ENCODE measurements at regions not wholly inside any gene's neighbourhood (a gene's known extent, or its start where the extent isn't known, plus 50 kb on each side); places are given as distances from the start of the nearest gene placed in this dataset.
A peak's percentile ranks its signal among the peaks of the same experiment; 100 is the strongest.

GRCh38 chr12:116382686-116383530 lies 105.4 kb upstream of the MED13L start:
- peak; percentile 99 for DNase-seq

DNA sequence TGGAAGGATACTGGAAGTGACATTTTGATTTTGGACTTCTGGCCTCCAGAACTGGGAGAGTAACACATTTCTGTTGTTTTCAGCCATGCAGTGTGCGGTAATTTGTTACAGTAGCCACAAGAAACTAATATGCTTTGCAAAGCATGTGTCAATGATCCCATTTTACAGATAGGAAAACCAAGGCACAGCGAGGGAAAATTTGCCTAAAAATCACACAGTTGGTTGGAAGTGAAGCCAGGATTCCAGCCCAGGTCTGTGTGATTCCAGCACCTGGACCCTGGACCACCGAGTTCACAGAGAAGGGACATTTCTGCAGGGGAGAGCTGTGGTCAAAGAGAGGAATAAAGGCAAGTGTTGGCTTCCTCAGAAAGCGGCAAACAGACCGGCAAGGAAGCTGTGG lies 106.7 kb upstream of the MED13L start:
- DNase-seq = no peak

DNA sequence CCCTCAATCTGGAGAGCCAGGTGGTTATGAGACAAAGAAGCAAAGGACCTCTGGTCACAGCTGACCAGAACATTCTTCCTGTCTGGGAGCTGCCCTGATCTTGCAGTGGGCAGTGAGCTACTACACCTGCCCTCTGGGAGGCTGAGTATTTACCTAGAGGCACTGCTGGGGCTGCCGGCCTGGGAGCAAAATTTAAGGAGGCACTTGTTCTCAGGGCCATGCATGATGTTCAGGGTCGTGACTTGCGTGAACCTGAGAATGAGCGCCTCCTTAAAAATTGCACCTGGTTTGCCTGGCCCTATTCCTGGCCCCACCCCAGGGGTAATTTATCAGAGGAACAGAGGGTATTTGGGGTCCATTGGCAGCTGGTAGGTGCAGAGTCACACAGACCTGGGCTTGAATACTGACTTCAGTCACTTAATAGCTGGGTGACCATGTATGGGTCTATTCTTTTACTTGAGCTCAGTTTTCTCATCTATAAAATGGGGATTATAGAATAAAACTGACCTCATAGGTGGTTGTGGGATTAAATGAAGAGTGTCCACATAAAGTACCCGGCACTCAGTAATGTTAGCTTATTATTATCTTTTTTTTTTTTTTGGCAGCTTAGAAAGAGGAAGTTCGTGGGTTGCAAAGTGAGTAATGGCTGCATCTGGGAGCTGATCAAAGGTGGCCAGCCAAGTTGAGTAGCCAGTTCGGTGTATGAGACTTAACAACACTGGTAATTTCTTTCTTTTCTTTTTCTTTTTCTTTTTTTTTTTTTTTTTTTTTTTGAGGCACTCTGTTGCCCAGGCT lies 107.4 kb upstream of the MED13L start:
- DNase-seq = peak; percentile 62

GRCh38 chr12:116385486-116386217 lies 108.2 kb upstream of the MED13L start:
- DNase-seq = no peak

GRCh38 chr12:116389326-116389725 lies 111.8 kb upstream of the MED13L start:
- DNase-seq = no peak

DNA sequence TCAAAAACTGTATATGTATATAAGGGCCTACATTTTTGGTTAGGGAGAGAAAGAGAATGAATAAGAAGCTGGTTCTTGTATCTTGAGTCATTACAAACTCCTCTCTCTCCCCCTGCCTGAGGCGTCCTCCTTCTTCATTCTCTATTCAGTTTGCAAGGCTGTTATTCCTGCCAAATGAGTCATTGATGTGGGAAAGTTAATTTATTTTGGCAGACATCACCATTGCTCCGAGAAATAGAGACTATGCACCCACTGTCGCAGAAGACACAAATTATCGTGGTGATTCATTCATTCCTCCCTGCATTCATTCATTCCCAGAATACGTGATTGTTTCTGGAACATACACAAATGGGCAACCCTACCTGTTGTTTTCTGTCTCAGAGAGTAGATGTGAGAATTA lies 112.5 kb upstream of the MED13L start:
- peak; percentile 97 for DNase-seq

DNA sequence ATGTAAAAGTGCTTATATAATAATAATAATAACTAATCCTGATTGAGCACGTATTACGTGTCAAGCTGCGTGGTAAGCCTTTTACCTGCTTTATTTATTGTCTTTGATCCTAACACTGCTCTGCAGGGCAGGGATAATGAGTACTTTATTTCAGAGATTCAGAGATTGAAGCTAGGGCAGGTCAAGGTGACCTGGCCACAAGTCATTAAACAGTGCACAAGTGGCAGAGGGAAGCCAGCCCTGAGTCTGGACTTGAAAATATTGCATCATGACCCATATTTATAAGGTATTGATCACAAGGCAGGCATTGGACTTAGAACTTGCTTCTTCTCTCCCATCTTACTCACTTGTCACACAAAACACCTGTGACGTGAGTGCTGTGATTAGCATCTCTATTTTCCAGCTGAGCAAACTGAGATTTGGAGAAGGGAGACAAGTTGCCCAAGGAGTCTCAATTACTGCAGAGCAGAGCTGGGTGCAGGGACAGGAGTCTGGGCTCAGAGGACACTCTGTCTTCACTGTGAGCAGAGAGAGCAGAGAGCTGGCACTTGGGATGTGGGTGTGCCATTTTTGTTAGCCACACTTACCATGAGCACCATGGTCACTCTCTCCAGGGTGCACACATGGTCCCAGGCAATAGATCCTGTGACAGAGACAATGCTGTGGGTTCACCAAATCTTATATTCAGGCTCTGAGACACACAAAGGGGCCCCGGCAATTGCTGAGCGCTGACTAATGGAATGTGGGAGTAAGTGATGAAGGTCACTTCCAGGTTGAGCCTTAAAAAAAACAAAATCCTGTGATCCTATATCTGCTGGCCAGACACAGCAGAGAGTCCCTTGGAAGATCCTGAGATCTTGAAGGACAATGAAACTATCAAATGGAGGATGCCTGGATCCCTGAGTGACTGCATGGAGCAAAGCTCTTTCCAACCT lies 113.2 kb upstream of the MED13L start:
- no peak for DNase-seq

DNA sequence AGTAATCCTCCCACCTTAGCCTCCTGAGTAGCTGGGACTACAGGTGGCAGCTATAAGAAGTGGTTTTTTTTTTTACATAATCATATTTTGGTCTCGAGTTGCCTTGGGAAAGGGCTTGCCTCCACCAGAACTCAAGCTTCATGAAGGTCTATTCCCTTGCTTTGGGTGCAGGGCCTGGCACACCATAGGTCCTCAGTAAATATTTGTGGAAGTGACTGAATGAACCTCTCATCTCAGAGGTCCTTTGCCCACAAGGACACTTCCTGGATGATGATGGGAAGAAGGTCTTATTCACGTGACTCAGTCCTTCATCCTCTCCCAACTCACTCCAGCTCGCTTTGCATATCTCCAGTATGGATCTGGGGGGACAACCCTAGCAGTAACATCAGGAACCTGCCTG lies 114.0 kb upstream of the MED13L start:
- no peak for DNase-seq

- DNase-seq = no peak
Measured at GRCh38 chr12:116392061-116392460, 114.6 kb upstream of the MED13L start.

DNA sequence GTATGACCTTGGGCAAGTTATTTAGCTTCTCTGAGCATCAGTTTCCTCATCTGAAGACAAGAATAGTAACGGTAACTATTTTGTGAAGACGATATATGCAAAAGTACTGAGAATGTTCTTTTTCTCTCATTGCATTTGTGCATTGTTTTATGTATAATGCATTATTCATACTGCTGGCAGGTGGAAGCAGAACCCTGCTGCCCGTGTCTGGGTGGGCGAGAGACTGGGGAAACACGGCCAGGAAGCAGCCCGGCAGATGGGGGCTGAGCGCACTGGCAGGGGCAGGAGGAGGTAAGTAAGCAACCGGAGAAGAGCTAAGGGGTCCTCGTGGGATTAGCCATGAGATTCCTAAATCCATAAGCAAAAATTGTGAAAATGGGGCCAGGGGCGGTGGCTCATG lies 115.8 kb upstream of the MED13L start:
- DNase-seq = no peak

DNA sequence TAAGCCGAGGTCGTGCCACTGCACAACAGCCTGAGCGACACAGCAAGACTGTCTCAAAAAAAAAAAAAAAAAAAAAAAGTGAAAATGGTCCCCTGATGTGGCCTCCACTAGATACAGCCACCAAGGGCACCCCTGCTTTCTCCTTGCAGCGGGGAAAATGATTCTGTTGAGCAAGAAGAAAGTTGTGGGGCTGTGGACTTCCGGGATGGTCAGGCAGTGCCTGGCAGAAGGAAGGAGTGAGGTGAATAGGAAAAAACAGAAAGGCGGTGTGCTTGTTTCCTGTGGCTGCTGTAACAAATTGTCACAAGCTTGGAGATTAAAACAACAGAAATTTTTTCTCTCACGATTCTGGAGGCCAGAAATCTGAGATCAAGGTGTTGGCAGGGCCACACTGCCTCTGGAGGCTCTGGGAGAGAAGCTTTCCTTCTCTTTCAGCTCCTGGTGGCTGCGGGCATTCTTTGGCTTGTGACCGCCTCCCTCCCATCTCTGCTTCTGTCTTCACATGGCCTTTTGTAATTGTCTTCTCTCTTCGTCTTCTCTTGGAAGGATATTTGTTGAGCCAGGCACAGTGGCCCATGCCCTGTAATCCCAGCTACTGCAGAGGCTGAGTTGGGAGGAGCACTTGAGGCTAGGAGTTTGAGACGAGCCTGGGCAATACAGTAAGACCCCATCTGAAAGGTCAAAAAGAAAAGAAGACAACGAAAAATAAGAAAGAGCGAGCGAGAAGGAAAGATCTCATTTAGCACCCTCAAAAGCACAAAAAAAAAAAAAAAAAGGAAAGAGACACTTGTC lies 116.6 kb upstream of the MED13L start:
- no peak for DNase-seq

DNA sequence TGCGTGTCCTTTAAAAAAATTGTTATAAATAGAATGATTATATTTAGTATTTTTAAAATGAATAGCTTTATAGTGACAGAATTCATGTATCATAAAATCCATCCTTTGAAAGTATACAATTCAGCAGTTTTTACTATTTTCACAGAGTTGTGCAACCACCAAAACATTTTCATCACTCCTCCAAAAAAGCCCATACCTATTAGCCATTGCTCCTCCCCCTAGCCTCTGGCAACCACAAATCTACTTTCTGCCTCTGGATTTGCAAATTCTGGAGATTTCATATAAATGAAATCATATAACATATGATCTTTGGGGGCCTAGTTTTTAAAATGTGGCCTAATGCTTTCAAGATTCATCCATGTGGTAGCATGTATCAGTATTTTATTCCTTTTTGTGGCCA lies 117.9 kb upstream of the MED13L start:
- peak; percentile 87 for DNase-seq

DNA sequence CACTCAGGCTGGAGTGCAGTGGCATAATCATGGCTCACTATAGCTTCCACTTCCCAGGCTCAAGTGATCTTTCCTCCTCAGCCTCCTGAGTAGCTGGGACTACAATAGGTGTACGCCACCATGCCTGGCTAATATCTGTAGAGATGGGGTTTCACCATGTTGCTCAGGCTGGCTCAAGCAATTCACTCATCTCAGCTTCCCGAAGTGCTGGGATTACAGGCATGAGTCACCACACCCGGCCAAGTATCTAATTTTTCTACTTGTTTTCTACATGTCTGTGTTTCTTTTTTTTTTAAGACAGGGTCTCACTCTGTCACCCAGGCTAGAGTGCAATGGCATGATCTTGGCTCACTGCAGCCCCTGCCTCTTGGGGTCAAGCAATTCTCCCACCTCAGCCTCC lies 119.7 kb upstream of the MED13L start:
- peak; percentile 68 for DNase-seq

DNA sequence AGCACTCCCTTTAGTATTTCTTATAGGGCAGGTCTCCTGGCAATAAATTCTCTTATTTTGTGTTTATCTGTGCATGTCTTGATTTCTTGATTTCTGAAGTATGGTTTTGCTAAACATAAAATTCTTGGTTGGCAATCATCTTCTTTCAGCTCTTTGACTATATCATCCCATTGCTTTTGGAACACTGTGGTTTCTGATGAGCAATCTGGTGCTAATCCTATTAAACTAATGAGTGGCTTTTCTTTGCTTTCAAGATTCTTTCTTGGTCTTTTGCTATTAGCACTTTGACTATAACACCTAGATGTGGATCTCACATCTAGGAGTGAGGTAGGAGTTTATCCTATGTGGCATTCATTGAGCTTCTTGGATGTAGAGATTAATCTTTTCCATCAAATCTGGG lies 120.7 kb upstream of the MED13L start:
- no peak for DNase-seq

- no peak for DNase-seq
Measured at GRCh38 chr12:116399055-116399454, 121.6 kb upstream of the MED13L start.

GRCh38 chr12:116400636-116401372 lies 123.3 kb upstream of the MED13L start:
- DNase-seq = no peak

GRCh38 chr12:116401565-116401964 lies 124.1 kb upstream of the MED13L start:
- DNase-seq = no peak

DNA sequence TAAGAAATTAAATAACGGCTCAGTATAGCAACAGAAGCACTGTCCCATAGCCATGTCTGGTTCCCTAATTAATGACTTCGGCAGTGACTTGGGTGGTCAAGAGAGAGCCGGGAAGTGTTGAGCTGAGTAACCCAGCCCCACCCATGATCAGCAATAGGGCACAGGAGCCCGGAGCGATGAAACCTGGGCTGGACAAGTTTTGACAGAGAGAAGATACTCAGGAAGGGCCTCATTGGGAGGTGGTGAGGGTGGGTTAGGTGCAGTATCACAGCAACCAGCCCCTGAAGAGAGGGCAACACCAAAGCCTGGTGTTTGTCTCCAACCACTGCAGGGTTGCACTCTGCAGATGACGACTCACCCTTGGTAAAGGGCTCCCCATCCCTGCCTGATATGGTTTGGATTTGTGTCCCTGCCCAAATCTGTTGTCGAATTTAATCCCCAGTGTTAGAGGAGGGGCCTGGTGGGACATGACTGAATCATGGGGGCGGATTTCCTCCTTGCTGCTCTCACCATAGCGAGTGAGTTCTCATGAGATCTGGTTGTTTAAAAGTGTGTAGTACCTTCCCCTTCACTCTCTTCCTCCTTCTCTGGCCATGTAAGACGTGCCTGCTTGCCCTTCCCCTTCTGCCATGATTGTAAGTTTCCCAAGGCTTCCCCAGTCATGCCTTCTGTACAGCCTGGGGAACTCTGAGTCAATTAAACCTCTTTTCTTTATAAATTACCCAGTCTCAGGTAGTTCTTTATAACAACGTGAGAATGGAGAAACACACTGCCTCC lies 124.9 kb upstream of the MED13L start:
- no peak for DNase-seq

DNA sequence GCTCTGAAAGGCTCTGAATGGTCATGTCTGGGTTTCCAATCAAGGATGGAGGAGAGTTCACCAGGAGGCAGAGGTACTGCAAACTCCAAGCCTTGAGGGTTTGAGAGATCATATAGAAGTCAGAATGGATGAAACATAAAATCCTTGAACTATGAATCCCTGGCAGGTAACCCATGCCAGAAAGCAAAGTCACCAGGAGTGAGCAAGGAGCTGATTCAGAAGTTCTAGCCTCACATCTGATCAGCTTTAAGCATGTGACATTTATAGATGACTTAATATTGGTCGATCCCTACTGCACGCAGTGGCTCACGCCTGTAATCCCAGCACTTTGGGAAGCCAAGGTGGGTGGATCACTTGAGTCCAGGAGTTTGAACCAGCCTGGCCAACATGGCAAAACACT lies 126.1 kb upstream of the MED13L start:
- no peak for DNase-seq

DNA sequence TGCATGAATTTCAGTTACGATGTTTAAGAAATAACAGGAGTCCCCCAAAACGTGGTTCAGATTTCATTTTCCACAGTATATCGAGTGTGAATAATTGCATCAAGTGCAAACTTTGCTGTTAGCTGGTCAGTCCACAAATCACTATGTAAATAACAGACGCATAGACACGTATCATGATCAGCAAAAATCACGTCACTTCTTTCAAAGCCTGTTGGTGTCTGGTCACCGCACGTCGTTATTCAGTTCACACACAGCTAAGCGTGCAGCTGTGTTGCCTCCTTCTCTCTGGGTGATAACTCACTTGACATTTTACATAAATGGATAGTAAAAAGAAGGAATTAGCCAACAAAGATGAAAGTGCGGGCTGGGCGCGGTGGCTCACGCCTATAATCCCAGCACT lies 126.8 kb upstream of the MED13L start:
- no peak for DNase-seq

Data from fibroblast of skin of abdomen (primary cell).